Suprapubic skin (tissue), 4 donors: ENCODE measurements at regions not wholly inside any gene's neighbourhood (a gene's known extent, or its start where the extent isn't known, plus 50 kb on each side); places are given as distances from the start of the nearest gene placed in this dataset.

Experiments
- CTCF ChIP-seq, 2 donors: fragments of 200-600 bp in 1 of 2; fragments of 450-650 bp in 1 of 2; sonication (generic) in 1 of 2; IDR thresholded peaks; one replicate each; pipeline ENCODE4 v1.5.1; 2016 to 2019; ENCODE audit warnings: antibody characterized with exemption in 2 of 2, mild to moderate bottlenecking in 1 of 2, moderate library complexity in 1 of 2
- EP300 ChIP-seq: sonication (generic); formaldehyde crosslinking; IDR thresholded peaks from one replicate; pipeline ENCODE4 v1.6.1; 2017; ENCODE audit warnings: antibody characterized with exemption
- POLR2A ChIP-seq, 2 donors: fragments of 450-650 bp; IDR thresholded peaks; one replicate each; pipeline ENCODE4 v1.6.1; 2017; ENCODE audit warnings: antibody characterized with exemption in 2 of 2, mild to moderate bottlenecking in 2 of 2, moderate library complexity in 2 of 2
- POLR2AphosphoS5 ChIP-seq, 3 donors: sonication (generic); formaldehyde crosslinking; IDR thresholded peaks; one replicate each; pipeline ENCODE4 v1.6.1; 2017; ENCODE audit warnings: antibody characterized with exemption in 3 of 3

- TF ChIP-seq CTCF (IDR thresholded peaks at IDR 0.05), result no peak
- TF ChIP-seq POLR2A (IDR thresholded peaks at IDR 0.05), result no peak
- no peak for TF ChIP-seq POLR2AphosphoS5 (IDR thresholded peaks at IDR 0.05)
- no peak for TF ChIP-seq EP300
Measured at GRCh38 chr1:229869687-229870086, 197.4 kb upstream of the GALNT2 start.
